BLaER1 (cell line): ENCODE measurements at regions not wholly inside any gene's neighbourhood (a gene's known extent, or its start where the extent isn't known, plus 50 kb on each side); places are given as distances from the start of the nearest gene placed in this dataset.
"Not testable (repeated sequence)": the region's sequence is repeated elsewhere in the genome, so short reads cannot be mapped to it uniquely, and the experiment has no call there.

Source experiments
- H3K27ac ChIP-seq: shearing (Covaris generic); formaldehyde crosslinking; 2 replicates; pipeline ENCODE4 v1.8.1; 2022
- H3K27me3 ChIP-seq: shearing (Covaris generic); formaldehyde crosslinking; 2 replicates; pipeline ENCODE4 v1.8.1; 2022
- H3K36me3 ChIP-seq: shearing (Covaris generic); formaldehyde crosslinking; 2 replicates; pipeline ENCODE4 v1.8.1; 2022
- H3K4me1 ChIP-seq: shearing (Covaris generic); formaldehyde crosslinking; 2 replicates; pipeline ENCODE4 v1.8.1; 2022
- H3K4me2 ChIP-seq: shearing (Covaris generic); formaldehyde crosslinking; 2 replicates; pipeline ENCODE4 v1.8.1; 2022
- H3K4me3 ChIP-seq: shearing (Covaris generic); formaldehyde crosslinking; 2 replicates; pipeline ENCODE4 v1.8.1; 2022
- H3K9ac ChIP-seq: shearing (Covaris generic); formaldehyde crosslinking; 2 replicates; pipeline ENCODE4 v1.8.1; 2022
- H3K9me3 ChIP-seq: shearing (Covaris generic); formaldehyde crosslinking; 2 replicates; pipeline ENCODE4 v1.8.1; 2022
- H4K20me1 ChIP-seq: shearing (Covaris generic); formaldehyde crosslinking; 2 replicates; pipeline ENCODE4 v1.8.1; 2022
- Cebpa-rat ChIP-seq: shearing (Covaris generic); IDR thresholded peaks from 2 replicates; pipeline ENCODE4 v1.8.1; 2022

DNA sequence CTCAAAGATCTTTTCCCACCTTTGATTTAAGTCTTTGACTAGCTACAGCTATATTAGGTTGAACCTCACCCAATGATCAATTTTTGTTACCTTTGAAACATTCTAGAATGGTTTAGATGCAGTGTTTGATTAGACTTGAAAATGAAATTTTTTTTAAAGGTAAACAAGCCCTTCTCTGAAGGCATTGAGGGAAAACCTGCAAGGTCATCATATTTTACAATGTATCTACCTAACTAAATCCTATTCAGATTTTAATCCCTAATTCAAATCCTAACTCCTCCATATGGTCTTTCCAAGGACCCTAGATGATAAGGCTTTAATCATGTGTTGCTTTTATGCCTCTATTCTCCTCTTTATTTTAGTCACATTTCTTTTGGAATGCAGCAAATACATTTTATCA is 95.4 kb downstream of the ALG10B start:
- Histone ChIP-seq H3K27me3 (no peaks in the 10 kb centered on the region), H3K36me3 (no peaks in the 10 kb centered on the region), H3K4me1 (peaks cover 24% of the 10 kb centered on the region; the same call in 1 of the 2 replicates), H3K9ac (no peak overlapping the region), H3K4me2 (no peak overlapping the region), H3K4me3 (no peak overlapping the region), H4K20me1 (no peaks in the 10 kb centered on the region), H3K27ac (no peak overlapping the region), H3K9me3 (no peaks in the 10 kb centered on the region)
- no peak for TF ChIP-seq Cebpa-rat

DNA sequence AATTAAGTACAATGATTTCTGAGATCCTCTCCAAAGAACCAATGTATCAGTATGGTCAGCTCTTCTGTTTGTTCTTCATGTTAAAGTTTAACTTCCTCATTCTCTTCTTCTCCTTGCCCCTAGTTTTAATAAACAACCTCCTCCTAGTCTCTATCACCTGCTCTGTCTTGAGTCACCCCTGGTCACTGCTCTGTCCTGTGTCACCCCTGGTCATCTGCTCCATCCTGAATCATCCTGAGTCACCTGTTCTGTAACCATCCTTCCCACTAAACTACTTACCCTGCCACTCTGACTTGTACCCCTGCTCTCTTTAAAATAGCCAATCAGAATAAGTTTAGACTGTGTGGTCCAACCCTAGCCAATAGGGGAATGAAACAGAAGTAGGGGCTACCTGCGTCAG is 100.5 kb downstream of the ALG10B start:
- Histone ChIP-seq H3K9ac (no peak overlapping the region), H3K27ac (no peak overlapping the region), H4K20me1 (no peaks in the 10 kb centered on the region), H3K27me3 (no peaks in the 10 kb centered on the region), H3K36me3 (no peaks in the 10 kb centered on the region), H3K4me1 (no peaks in the 10 kb centered on the region), H3K4me2 (no peak overlapping the region), H3K4me3 (no peak overlapping the region), H3K9me3 (no peaks in the 10 kb centered on the region)
- no peak for TF ChIP-seq Cebpa-rat

DNA sequence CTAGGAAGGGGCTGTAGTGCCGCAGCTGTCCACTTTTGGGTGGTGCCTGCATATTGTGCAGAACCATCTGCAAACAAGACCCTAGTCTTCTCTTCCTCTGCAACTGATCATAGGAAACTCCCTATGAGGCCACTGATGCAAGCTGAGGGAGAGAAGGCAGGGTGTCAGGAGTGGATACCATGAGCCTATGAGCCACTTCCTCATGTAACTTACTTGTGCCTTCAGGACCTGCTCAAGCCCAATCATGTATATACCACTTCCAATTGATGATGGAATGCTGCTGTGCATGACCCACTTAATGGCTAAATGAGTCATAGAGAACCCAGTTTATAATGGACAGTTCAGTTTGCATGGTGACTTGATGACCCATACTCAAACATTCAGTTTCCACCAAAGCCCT is 107.9 kb downstream of the ALG10B start:
- no peaks in the 10 kb centered on the region for H3K27me3 ChIP-seq
- no peaks in the 10 kb centered on the region for H3K4me1 ChIP-seq
- H3K9ac ChIP-seq: no peak overlapping the region
- H3K36me3 ChIP-seq: no peaks in the 10 kb centered on the region
- no peaks in the 10 kb centered on the region for H4K20me1 ChIP-seq
- no peak overlapping the region for H3K4me3 ChIP-seq
- no peak for TF ChIP-seq Cebpa-rat
- no peak overlapping the region for H3K4me2 ChIP-seq
- H3K9me3 ChIP-seq: no peaks in the 10 kb centered on the region
- H3K27ac ChIP-seq: no peak overlapping the region

DNA sequence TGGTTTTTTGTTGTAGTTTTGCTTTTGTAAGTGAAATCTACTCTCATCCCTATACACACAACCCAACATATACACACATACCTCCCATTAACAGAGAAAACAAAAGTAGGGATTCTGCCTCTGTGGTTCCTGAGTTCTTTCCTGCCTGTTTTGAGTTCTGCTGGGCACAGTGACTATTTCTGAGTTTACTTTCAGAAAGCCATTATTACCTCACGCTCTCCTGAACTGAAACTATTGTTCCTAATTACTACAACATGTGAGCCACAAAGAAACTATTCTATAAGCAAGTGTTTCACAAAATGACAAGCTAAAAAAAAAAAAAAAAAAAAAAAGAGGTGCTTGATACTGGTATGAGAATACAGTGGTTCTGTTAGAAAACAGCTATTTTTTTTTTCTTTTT is 110.9 kb downstream of the ALG10B start:
- no peaks in the 10 kb centered on the region for H3K9me3 ChIP-seq
- no peaks in the 10 kb centered on the region for H4K20me1 ChIP-seq
- H3K9ac ChIP-seq: no peak overlapping the region
- H3K4me3 ChIP-seq: no peak overlapping the region
- H3K4me1 ChIP-seq: no peaks in the 10 kb centered on the region
- H3K36me3 ChIP-seq: no peaks in the 10 kb centered on the region
- H3K4me2 ChIP-seq: no peak overlapping the region
- no peak overlapping the region for H3K27ac ChIP-seq
- TF ChIP-seq Cebpa-rat: no peak
- H3K27me3 ChIP-seq: no peaks in the 10 kb centered on the region

DNA sequence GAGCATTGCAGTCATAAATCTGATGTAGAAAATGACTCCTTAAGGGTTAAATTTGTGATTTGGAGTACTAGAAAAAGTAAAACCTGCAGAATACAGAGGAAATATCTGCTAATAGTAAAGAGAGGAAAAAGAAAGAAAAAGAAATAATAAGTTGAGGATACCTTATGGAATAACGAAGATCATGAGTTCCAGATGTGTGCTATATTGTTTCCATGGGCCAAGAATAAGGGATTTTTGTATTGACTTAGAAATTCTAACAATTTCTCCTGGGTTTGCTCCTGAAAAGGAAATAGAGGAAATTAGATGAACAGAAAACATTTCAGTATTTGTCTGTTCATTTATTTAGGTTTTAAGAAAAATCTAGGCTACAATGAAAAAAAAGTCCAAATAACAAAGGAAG is 115.3 kb downstream of the ALG10B start:
- Histone ChIP-seq H4K20me1 (no peaks in the 10 kb centered on the region), H3K36me3 (no peaks in the 10 kb centered on the region), H3K9ac (no peak overlapping the region), H3K4me1 (no peaks in the 10 kb centered on the region), H3K9me3 (peaks cover 2% of the 10 kb centered on the region; the same call in 1 of the 2 replicates), H3K27ac (no peak overlapping the region), H3K4me2 (no peak overlapping the region), H3K27me3 (no peaks in the 10 kb centered on the region), H3K4me3 (no peak overlapping the region)
- TF ChIP-seq Cebpa-rat: no peak

DNA sequence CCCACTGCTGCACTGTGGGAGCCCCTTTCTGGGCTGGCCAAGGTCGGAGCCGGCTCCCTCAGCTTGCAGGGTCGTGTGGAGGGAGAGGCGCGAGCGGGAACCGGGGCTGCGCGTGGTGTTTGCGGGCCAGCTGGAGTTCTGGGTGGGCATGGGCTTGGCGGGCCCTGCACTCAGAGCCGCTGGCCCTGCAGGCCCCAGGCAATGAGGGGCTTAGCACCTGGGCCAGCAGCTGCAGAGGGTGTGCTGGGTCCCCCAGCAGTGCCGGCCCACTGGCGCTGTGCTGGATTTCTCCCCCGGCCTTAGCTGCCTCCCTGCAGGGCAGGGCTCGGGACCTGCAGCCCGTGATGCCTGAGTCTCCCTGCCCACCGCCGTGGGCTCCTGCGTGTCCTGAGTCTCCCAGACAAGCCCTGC is 125.3 kb downstream of the ALG10B start:
- H3K27ac ChIP-seq, H3K4me3 ChIP-seq, H3K4me1 ChIP-seq, H3K36me3 ChIP-seq, H3K9ac ChIP-seq, H3K27me3 ChIP-seq, H3K4me2 ChIP-seq, H3K9me3 ChIP-seq, H4K20me1 ChIP-seq: not testable (repeated sequence)

DNA sequence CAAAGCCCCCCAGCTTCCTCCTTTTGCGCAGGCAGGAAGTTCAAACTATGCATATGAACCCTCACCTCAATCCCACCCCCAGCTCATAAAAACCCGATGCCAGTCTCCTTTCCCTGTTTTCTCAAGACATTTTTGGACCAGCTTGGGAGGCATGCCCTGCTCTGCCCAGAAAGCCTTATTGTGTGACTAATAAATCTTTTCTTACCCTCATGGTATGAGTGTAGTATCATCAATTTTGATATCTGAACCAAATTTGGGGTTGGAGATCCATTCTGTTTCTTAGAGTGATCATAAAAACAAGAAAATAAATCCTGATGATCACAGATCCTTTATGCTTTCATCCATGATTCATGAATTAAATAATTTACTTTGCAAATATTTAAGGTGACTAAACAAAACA is 128.5 kb downstream of the ALG10B start:
- no peak overlapping the region for H3K4me3 ChIP-seq
- no peak overlapping the region for H3K9ac ChIP-seq

DNA sequence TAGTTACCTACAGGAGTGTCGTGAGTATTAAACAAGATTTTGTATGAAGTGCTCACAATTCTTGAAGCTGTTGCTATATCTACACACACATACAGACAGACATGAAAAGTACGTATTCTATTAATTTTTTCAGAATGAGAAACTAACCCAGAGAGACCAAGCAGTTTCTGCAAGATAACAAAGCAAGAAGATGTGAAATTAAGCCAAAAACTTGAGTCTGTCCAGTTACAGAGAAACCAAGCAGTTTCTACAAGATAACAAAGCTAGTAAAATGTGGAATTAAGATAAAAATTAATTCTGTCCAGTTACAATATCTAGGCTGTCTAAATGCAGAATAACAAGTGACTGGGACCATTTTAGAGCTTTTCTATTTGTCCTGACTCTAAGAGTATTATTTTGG is 132.4 kb downstream of the ALG10B start:
- H3K9ac ChIP-seq: no peak overlapping the region
- no peaks in the 10 kb centered on the region for H4K20me1 ChIP-seq
- H3K27me3 ChIP-seq: no peaks in the 10 kb centered on the region
- H3K27ac ChIP-seq: no peak overlapping the region
- no peak overlapping the region for H3K4me3 ChIP-seq
- H3K36me3 ChIP-seq: no peaks in the 10 kb centered on the region
- no peaks in the 10 kb centered on the region for H3K9me3 ChIP-seq
- no peaks in the 10 kb centered on the region for H3K4me1 ChIP-seq
- H3K4me2 ChIP-seq: no peak overlapping the region
- no peak for TF ChIP-seq Cebpa-rat

More for the DNA sequence above, 128.5 kb downstream of the ALG10B start:
- Histone ChIP-seq H3K4me2 (no peak overlapping the region), H3K4me1 (no peaks in the 10 kb centered on the region), H3K27me3 (no peaks in the 10 kb centered on the region), H4K20me1 (no peaks in the 10 kb centered on the region), H3K27ac (no peak overlapping the region), H3K36me3 (no peaks in the 10 kb centered on the region), H3K9me3 (no peaks in the 10 kb centered on the region)
- TF ChIP-seq Cebpa-rat: no peak

DNA sequence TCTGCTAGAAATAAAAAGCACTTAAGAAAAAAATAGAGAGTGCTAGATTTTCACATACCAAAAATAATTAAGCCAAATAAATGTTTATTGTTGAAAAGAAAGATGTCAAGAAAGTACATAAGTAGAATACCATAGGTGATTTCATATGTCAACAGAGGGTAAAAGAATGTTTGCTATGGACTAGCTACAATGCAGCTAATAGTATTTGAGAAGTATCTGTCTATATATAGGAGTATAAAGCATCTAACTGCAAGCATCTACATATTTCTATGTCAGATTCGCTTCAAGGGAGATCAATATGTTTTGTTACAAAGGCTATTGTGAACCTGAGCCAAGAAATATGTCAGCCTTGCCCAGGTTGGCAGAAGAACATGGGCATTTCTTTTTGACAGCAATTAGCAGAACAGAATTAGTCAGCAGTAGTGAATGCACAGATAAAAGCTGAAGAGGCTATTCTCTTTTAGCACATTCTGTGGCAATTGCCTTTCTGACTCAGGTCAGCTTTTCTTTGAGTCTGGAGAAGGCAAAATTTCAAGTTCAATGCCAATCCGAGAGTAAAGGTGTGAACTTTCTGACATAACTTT is 140.1 kb downstream of the ALG10B start:
- H4K20me1 ChIP-seq: no peaks in the 10 kb centered on the region
- H3K4me2 ChIP-seq: no peak overlapping the region
- H3K4me1 ChIP-seq: no peaks in the 10 kb centered on the region
- no peak overlapping the region for H3K9ac ChIP-seq
- H3K36me3 ChIP-seq: no peaks in the 10 kb centered on the region
- no peak overlapping the region for H3K4me3 ChIP-seq
- H3K27me3 ChIP-seq: no peaks in the 10 kb centered on the region
- no peak for TF ChIP-seq Cebpa-rat
- no peak overlapping the region for H3K27ac ChIP-seq
- no peaks in the 10 kb centered on the region for H3K9me3 ChIP-seq

DNA sequence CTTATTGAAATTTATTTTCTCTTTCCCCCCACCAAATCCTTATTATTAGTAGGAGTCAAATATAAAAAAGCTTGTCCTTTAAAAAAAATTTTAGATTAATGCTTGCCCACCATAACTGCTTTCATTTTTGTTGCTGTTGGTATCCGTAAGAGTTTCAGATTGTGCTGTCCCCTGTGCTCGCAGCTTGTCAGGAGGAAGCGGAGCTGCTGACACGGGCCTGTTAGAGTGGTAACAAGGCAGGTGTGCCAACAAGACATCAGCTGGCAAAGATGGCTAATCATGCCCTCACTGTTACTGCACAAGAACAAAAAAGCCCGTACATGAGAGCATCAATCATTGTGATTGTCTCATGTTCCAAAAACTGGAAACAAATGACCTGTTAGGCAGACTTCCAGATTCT is 148.4 kb downstream of the ALG10B start:
- no peak for TF ChIP-seq Cebpa-rat
- H3K36me3 ChIP-seq: no peaks in the 10 kb centered on the region
- no peak overlapping the region for H3K27ac ChIP-seq
- H3K9ac ChIP-seq: no peak overlapping the region
- no peaks in the 10 kb centered on the region for H3K9me3 ChIP-seq
- H3K27me3 ChIP-seq: no peaks in the 10 kb centered on the region
- no peaks in the 10 kb centered on the region for H3K4me1 ChIP-seq
- H3K4me3 ChIP-seq: no peak overlapping the region
- no peak overlapping the region for H3K4me2 ChIP-seq
- H4K20me1 ChIP-seq: no peaks in the 10 kb centered on the region

DNA sequence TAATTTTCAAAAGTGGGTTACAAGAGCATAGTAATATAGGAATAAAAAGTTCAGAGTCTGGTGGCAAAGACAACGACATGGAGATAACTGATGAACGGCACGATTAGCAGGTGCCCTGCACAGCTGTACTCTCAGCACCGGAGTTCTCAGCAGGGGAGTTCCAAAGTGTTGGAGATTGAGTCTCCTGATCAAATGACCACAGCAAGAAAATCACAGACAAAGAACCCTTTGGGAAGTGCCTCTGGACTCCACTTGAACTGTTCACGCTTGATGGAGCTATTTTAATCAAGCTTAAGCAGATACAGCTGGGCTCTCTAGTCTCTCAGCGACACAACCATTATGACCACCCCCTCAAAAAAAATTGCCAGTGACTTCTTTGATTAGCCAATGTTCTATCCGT is 153.1 kb downstream of the ALG10B start:
- TF ChIP-seq Cebpa-rat: no peak
- Histone ChIP-seq H4K20me1 (no peaks in the 10 kb centered on the region), H3K36me3 (no peaks in the 10 kb centered on the region), H3K27me3 (no peaks in the 10 kb centered on the region), H3K4me3 (no peak overlapping the region), H3K4me1 (no peaks in the 10 kb centered on the region), H3K27ac (no peak overlapping the region), H3K4me2 (no peak overlapping the region), H3K9ac (no peak overlapping the region), H3K9me3 (peaks cover 7% of the 10 kb centered on the region)
